OCI-LY3 (cell line): ENCODE measurements at regions not wholly inside any gene's neighbourhood (a gene's known extent, or its start where the extent isn't known, plus 50 kb on each side); places are given as distances from the start of the nearest gene placed in this dataset.

Experiments
- H2AFZ ChIP-seq: fragments of 200-600, 300-600 bp; shearing (Covaris generic); 2 replicates; pipeline ENCODE4 v1.6.0; 2014; ENCODE audit warnings: antibody characterized with exemption, low read depth, low read length
- H3K27ac ChIP-seq: fragments of 200-600, 300-600 bp; sonication (generic); 2 replicates; pipeline ENCODE4 v1.5.1; 2014; ENCODE audit warnings: mild to moderate bottlenecking, low read length, moderate library complexity, mixed read lengths
- H3K27me3 ChIP-seq: fragments of 200-600, 300-600 bp; sonication (generic); 2 replicates; pipeline ENCODE4 v1.6.1; 2014; ENCODE audit warnings: low read depth, low read length, mixed read lengths
- H3K36me3 ChIP-seq: fragments of 200-600, 300-600 bp; sonication (generic); replicated peaks from 2 replicates; pipeline ENCODE3; 2014; ENCODE audit warnings: low read depth, low read length, mixed read lengths
- H3K4me1 ChIP-seq: fragments of 300-600, 200-600 bp; sonication (generic); 2 replicates; pipeline ENCODE4 v1.6.1; 2014; ENCODE audit warnings: low read length, mixed read lengths
- H3K4me2 ChIP-seq: fragments of 200-600, 300-600 bp; sonication (generic); 2 replicates; pipeline ENCODE4 v1.6.1; 2014; ENCODE audit warnings: low read length, mixed read lengths
- H3K4me3 ChIP-seq: fragments of 300-600, 200-600 bp; sonication (generic); 2 replicates; pipeline ENCODE4 v1.5.1; 2014; ENCODE audit warnings: antibody characterized with exemption, mild to moderate bottlenecking, low read length, moderate library complexity
- H3K79me2 ChIP-seq: fragments of 300-600, 200-600 bp; shearing (Covaris generic); 2 replicates; pipeline ENCODE4 v1.6.1; 2014; ENCODE audit warnings: mild to moderate bottlenecking, low read length, mixed read lengths
- H3K9ac ChIP-seq: fragments of 300-600, 200-600 bp; shearing (Covaris generic); 2 replicates; pipeline ENCODE4 v1.6.0; 2014; ENCODE audit warnings: mild to moderate bottlenecking, low read length, moderate library complexity
- H3K9me3 ChIP-seq: fragments of 200-600, 300-600 bp; shearing (Covaris generic); 2 replicates; pipeline ENCODE4 v1.6.1; 2014; ENCODE audit warnings: low read length, mixed read lengths; ENCODE audit not compliant: insufficient read depth
- H4K20me1 ChIP-seq: fragments of 200-600, 300-600 bp; sonication (generic); 2 replicates; pipeline ENCODE4 v1.6.1; 2016; ENCODE audit warnings: low read length, mixed read lengths; ENCODE audit not compliant: insufficient read depth
- CTCF ChIP-seq: fragments of 200-600, 300-600 bp; sonication (generic); IDR thresholded peaks from 2 replicates; pipeline ENCODE4 v1.5.1; 2014; ENCODE audit warnings: antibody characterized with exemption, low read length, low read depth
- EZH2phosphoT487 ChIP-seq: fragments of 200-600 bp; shearing (Covaris generic); IDR thresholded peaks from 2 replicates; pipeline ENCODE4 v1.6.1; 2018; ENCODE audit warnings: antibody characterized with exemption, mixed run types, low read depth

- H3K79me2 ChIP-seq = no peaks in the 10 kb centered on the region
- peaks cover 5% of the 10 kb centered on the region; the same call in 1 of the 2 replicates for H3K27me3 ChIP-seq
- no peak overlapping the region for H3K27ac ChIP-seq
- no peak overlapping the region for H3K4me3 ChIP-seq
- TF ChIP-seq EZH2phosphoT487 (no peak), CTCF (no peak)
- no peaks in the 10 kb centered on the region for H3K4me1 ChIP-seq
- no peaks in the 10 kb centered on the region for H4K20me1 ChIP-seq
- no peak overlapping the region for H3K9ac ChIP-seq
- H2AFZ ChIP-seq = no peak overlapping the region
- H3K36me3 ChIP-seq = no peaks in the 10 kb centered on the region
- H3K4me2 ChIP-seq = no peak overlapping the region
- H3K9me3 ChIP-seq = no peaks in the 10 kb centered on the region
These were observed 305.4 kb downstream of the BCL11B start for GRCh38 chr14:98966475-98967162.

DNA sequence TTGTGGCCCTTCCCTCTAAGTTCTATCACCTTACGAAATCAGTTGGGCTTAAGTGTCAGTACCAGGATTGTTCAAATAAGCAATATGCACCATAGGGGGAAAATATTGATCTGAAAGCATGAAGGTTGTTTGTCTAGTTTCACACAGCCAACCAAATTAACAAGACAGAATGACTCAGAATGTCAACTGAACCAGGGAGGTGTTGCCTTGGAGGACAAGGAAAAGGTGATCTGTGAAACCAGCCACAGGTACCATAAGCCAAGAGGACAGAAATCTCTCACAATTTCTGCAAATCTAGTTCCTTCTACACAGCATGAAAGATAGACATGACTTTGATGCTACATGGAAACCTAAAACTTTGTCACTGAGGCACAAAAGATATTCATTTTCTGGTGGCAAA, 297.9 kb downstream of the BCL11B start:
- H3K9me3 ChIP-seq = no peaks in the 10 kb centered on the region
- no peak overlapping the region for H2AFZ ChIP-seq
- no peak overlapping the region for H3K27ac ChIP-seq
- H3K27me3 ChIP-seq = no peaks in the 10 kb centered on the region
- H3K4me2 ChIP-seq = no peak overlapping the region
- H4K20me1 ChIP-seq = no peaks in the 10 kb centered on the region
- H3K9ac ChIP-seq = no peak overlapping the region
- no peaks in the 10 kb centered on the region for H3K4me1 ChIP-seq
- no peak overlapping the region for H3K4me3 ChIP-seq
- TF ChIP-seq EZH2phosphoT487 (no peak), CTCF (no peak)
- H3K36me3 ChIP-seq = no peaks in the 10 kb centered on the region
- no peaks in the 10 kb centered on the region for H3K79me2 ChIP-seq

DNA sequence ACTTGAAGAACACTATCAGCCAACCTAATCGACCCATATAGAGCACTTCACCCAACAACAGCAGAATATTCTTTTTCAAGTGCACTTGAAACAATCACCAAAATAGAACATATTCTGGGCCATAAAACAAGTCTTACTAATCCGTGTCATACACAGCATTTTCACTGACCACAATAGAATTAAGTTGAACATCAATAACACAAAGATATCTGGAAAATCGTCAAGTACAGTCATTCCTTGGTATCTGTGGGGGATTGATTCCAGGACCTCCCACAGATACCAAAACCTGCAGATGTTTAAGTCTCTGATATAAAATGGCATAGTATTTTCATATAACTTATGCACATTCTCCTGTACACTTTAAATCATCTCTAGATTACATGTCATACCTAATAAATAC, 295.7 kb downstream of the BCL11B start:
- Histone ChIP-seq H3K4me1 (no peaks in the 10 kb centered on the region), H3K4me2 (no peak overlapping the region), H3K27me3 (no peaks in the 10 kb centered on the region), H2AFZ (no peak overlapping the region), H3K9me3 (no peaks in the 10 kb centered on the region), H3K79me2 (no peaks in the 10 kb centered on the region), H3K27ac (no peak overlapping the region), H3K9ac (no peak overlapping the region), H3K36me3 (no peaks in the 10 kb centered on the region), H4K20me1 (no peaks in the 10 kb centered on the region), H3K4me3 (no peak overlapping the region)
- TF ChIP-seq EZH2phosphoT487 = no peak
- no peak for TF ChIP-seq CTCF

GRCh38 chr14:98977451-98977850, 294.5 kb downstream of the BCL11B start:
- Histone ChIP-seq H3K9ac (no peak overlapping the region), H3K27ac (no peak overlapping the region), H2AFZ (no peak overlapping the region), H3K4me3 (no peak overlapping the region), H3K79me2 (no peaks in the 10 kb centered on the region), H3K27me3 (no peaks in the 10 kb centered on the region), H3K4me2 (no peak overlapping the region), H4K20me1 (no peaks in the 10 kb centered on the region), H3K36me3 (no peaks in the 10 kb centered on the region), H3K9me3 (no peaks in the 10 kb centered on the region), H3K4me1 (no peaks in the 10 kb centered on the region)
- no peak for TF ChIP-seq CTCF
- TF ChIP-seq EZH2phosphoT487 = no peak
